Psoas muscle (tissue), 7 donors: ENCODE measurements at regions not wholly inside any gene's neighbourhood (a gene's known extent, or its start where the extent isn't known, plus 50 kb on each side); places are given as distances from the start of the nearest gene placed in this dataset.

ENCODE experiments used
- ATAC-seq, 4 donors: fragments of 200-7000 bp; cut with Tn5 transposase; one replicate each; pipeline ENCODE4 v1.9.1; 2020; ENCODE audit warnings: moderate library complexity in 3 of 4, mild to moderate bottlenecking in 2 of 4
- DNase-seq, 2 donors: peaks; one replicate each; pipeline ENCODE4 v3.0.0-alpha.2; 2020
- H3K27ac ChIP-seq: fragments of 200-600 bp; one replicate; pipeline ENCODE4 v1.8.0; 2022
- H3K27me3 ChIP-seq, 3 donors: fragments of 200-600 bp in 1 of 3; one replicate each; pipeline versions ENCODE4 v1.6.1 to v1.8.0; 2013 to 2022; ENCODE audit warnings: low read length in 2 of 3, mild to moderate bottlenecking in 2 of 3, moderate library complexity in 1 of 3; ENCODE audit not compliant: insufficient read depth in 3 of 3
- H3K36me3 ChIP-seq, 2 donors: fragments of 200-600 bp in 1 of 2; one replicate each; pipeline versions ENCODE4 v1.6.1 to v1.8.0; 2013 to 2022; ENCODE audit warnings: low read depth in 1 of 2, mild to moderate bottlenecking in 1 of 2, moderate library complexity in 1 of 2; ENCODE audit not compliant: insufficient read depth in 1 of 2
- H3K4me1 ChIP-seq: fragments of 200-600 bp; one replicate; pipeline ENCODE4 v1.8.0; 2022
- H3K4me3 ChIP-seq: fragments of 200-600 bp; one replicate; pipeline ENCODE4 v1.8.0; 2022; ENCODE audit warnings: mild to moderate bottlenecking
- H3K9me3 ChIP-seq: fragments of 200-600 bp; one replicate; pipeline ENCODE4 v1.8.0; 2022
- CTCF ChIP-seq: fragments of 200-600 bp; IDR thresholded peaks from one replicate; pipeline ENCODE4 v1.8.0; 2022; ENCODE audit warnings: antibody characterized with exemption
- WGBS, 3 donors: extraction: QIAGEN DNeasy Blood & Tissue Kit; methylation state at CpG; one replicate each; pipeline versions ENCODE4 v1.1.6 to v1.1.7; 2013; 5-methylcytosine and 5-hydroxymethylcytosine counted together
- intact Hi-C, 2 donors: fragments of 100-400 bp; cut with DNase I; formaldehyde crosslinking; loops; one replicate each; pipeline versions ENCODE4 v1.11.0 to v1.14.2; 2022
- donor health status: healthy with polysubstance abuse.
- donor health status: DM: no; HTN: no; CAD: no; lungs with moderate emphysema.
- donor health status: Bipolar disorder and iron deficiency.
- donor health status: healthy.
- donor health status: DM: yes; HTN: yes; CAD: no.
- donor health status: DM: no; HTN: no; CAD: no.
- donor health status: DM: yes; HTN: yes; CAD: no.

- intact Hi-C loops, result loop anchor here in 1 of 2 donors (2.0 kb wide), 1 partner anchor 134 kb away; no protein-coding TSS in a partner anchor
- ATAC-seq, result no peak
- no peaks in the 10 kb centered on the region for H3K9me3 ChIP-seq
- H3K4me1 ChIP-seq, result no peaks in the 10 kb centered on the region
- H3K4me3 ChIP-seq, result no peak overlapping the region
- no peaks in the 10 kb centered on the region for H3K36me3 ChIP-seq
- no peak overlapping the region for H3K27ac ChIP-seq
- no peaks in the 10 kb centered on the region for H3K27me3 ChIP-seq
- DNase-seq, result no peak
- no peak for TF ChIP-seq CTCF
These were observed 396.6 kb downstream of the DMAC1 start for GRCh38 chr9:7403028-7403389.

GRCh38 chr9:7402334-7403027 is 397.1 kb downstream of the DMAC1 start:
- Histone ChIP-seq H3K27me3 (no peaks in the 10 kb centered on the region), H3K4me3 (no peak overlapping the region), H3K9me3 (no peaks in the 10 kb centered on the region), H3K4me1 (no peaks in the 10 kb centered on the region), H3K36me3 (no peaks in the 10 kb centered on the region), H3K27ac (no peak overlapping the region)
- no peak for DNase-seq
- ATAC-seq, result no peak
- 14 to 36% (median 19%) methylated on average over 2 of the region's 2 CpGs for WGBS, 3 donors
- TF ChIP-seq CTCF, result no peak
- intact Hi-C loops, result loop anchor here in 1 of 2 donors (2.0 kb wide), 1 partner anchor 134 kb away; no protein-coding TSS in a partner anchor

- Histone ChIP-seq H3K27me3 (no peaks in the 10 kb centered on the region), H3K9me3 (no peaks in the 10 kb centered on the region), H3K27ac (no peak overlapping the region), H3K36me3 (no peaks in the 10 kb centered on the region), H3K4me1 (no peaks in the 10 kb centered on the region), H3K4me3 (no peak overlapping the region)
- intact Hi-C loops, result no loop called here
- WGBS, 3 donors, result 96 to 97% (median 96%) methylated on average over 2 of the region's 2 CpGs
- no peak for TF ChIP-seq CTCF
- ATAC-seq (no peak), DNase-seq (no peak)
These were observed 398.5 kb downstream of the DMAC1 start for GRCh38 chr9:7401116-7401515.

GRCh38 chr9:7394002-7394774 is 405.4 kb downstream of the DMAC1 start:
- TF ChIP-seq CTCF, result no peak
- H3K4me1 ChIP-seq, result no peaks in the 10 kb centered on the region
- H3K27me3 ChIP-seq, result no peaks in the 10 kb centered on the region
- H3K27ac ChIP-seq, result no peak overlapping the region
- ATAC-seq (no peak), DNase-seq (no peak)
- no peaks in the 10 kb centered on the region for H3K36me3 ChIP-seq
- H3K9me3 ChIP-seq, result no peaks in the 10 kb centered on the region
- WGBS, 3 donors, result 61 to 75% (median 68%) methylated on average over 8 of the region's 8 CpGs
- H3K4me3 ChIP-seq, result no peak overlapping the region
- intact Hi-C loops, result no loop called here
